NOMO-1 treated with DMSO at 0.1 percent for 48 hours (cell line): ENCODE measurements at regions not wholly inside any gene's neighbourhood (a gene's known extent, or its start where the extent isn't known, plus 50 kb on each side); places are given as distances from the start of the nearest gene placed in this dataset.
"Not testable (repeated sequence)": the region's sequence is repeated elsewhere in the genome, so short reads cannot be mapped to it uniquely, and the experiment has no call there.

Experiments
- DNase-seq: peaks from one replicate; lab custom pipeline; 2025; ENCODE audit not compliant: unreplicated experiment; lab: John Stamatoyannopoulos, UW

DNA sequence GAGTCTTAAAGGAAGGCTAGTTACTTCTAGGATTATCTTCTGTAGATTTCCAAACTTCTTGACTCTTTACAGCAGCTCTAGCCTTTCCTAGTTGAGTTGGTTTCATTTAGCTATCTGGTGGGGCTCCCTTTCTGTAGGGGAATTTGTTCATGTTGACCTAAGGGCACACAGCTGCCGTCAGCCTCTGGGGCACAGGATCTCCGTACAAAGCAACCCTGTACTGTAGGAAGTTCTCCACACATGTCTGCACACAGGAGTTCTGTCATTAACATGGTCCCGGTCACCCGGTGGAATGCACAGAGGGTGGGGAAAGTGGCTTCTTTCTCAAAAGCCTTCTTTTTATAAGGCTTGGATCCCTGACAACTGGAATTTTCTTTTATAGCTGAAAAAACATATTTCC is 88.7 kb upstream of the TNIK start:
- no peak for DNase-seq

DNA sequence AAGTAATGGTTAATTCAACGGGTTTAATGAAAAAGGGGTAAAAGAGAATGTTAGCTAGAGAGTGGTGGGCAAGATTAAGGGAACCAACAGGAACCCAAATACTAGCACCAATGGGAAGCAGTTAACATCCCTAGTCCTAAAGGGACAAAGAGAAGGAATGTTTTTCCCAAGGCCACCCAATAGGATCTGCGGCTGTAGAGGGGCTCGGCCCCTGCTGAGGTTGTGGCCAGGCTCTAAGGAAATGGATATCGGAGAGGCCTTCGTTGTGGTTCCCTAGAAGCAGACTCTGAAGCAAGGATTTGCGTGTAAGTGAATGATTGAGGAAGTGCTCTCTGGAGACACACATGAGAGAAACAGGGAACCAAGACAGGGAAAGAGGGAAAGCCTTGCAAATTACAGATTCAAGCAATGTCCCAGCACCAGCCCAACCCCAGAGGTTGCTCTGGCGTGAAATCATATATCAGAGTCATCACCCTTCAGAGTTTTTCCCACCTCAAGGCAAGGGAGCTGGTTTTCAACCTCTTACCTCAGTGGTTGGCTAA is 83.6 kb upstream of the TNIK start:
- peak; percentile 14 for DNase-seq

DNA sequence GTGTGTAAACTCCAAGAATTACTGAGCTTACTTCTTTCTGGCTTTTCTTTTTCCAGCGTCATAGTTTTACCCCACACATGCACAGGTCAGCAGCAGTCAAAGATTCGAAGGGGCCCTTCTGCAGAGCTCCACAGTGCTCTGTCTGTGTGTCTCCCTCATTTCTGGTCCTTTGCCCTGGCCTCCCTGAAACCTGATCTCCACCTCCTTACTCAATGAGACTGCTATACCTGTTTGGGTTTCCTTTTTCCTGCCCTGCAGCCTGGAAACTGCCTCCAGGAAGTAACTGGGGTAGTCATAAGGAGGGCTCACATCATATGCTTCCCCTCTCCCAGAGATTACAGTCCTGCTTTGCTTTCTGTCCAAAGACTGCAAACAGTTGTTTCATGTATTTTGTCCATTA is 82.8 kb upstream of the TNIK start:
- DNase-seq, result no peak

DNA sequence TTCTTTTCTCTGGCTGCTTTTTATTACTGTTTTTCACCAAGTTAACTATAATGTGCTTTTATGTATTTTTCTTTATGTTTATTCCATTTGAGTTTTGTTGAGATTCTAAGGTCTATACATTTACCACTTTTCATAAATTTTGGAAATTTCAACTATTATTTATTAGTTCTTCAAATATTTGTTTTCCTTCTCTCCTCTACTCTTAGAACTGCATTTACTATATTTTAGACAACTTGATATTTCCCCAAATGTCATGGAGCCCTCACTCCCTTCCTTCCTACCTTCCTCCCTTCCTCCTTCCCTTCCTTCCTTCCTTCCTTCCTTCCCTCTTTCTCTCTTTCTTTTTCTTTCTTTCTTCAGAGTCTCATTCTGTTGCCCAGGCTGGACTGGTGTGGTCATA is 81.4 kb upstream of the TNIK start:
- no peak for DNase-seq

DNA sequence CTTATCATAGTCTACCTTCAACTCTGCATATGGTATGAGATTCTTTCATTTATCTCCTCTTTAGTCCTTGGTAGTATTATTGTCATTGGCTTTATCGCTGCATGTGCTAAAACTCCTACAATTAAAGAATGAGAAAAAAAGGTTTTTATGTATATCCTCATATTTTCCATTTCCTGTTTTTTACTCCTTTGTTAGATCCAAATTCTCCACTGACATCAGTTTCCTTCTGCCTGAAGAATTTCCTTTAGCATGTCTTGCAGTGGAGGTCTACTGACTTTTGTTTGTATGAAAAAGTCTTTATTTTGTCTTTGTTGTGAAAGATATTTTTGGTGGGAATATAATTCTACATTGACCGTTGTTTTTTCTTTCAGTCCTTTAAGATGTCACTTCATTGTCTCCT is 81.0 kb upstream of the TNIK start:
- DNase-seq, result no peak

DNA sequence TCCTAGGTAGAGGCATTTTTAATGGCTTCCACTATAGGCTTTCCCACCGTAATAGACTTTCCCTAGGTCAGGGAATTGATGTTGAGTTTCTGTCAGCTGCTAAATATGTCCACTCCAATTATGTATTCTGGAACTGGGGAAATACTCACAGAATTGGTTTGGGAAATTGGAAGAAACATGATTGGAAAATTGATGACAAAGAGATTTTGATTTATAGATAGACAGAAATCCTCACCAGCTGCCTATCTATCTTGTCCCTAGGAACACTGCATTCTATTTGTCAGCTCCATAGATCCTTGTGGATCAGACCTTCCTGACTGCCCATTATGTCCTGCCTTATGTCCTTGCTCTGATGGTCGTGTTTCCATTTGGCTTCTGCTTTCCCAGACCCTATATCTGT is 75.6 kb upstream of the TNIK start:
- no peak for DNase-seq

DNA sequence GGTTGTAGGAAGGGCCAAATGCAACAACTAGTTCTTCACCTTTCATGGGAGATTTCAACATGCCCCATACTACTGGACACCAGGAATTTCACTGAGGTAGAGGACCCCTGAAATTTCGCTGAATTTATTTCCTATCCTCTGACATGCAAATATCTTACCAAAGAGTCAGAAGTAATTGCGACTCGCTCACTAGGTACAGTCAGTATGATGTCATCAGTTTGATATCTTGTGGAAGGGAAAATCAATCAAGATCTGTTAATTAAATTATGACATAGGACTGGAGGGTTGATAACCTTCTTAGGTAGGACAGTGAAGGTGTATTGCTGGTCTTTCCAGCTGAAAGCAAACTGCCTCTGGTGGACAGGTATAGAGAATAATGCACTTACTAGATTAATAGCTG is 74.9 kb upstream of the TNIK start:
- no peak for DNase-seq

DNA sequence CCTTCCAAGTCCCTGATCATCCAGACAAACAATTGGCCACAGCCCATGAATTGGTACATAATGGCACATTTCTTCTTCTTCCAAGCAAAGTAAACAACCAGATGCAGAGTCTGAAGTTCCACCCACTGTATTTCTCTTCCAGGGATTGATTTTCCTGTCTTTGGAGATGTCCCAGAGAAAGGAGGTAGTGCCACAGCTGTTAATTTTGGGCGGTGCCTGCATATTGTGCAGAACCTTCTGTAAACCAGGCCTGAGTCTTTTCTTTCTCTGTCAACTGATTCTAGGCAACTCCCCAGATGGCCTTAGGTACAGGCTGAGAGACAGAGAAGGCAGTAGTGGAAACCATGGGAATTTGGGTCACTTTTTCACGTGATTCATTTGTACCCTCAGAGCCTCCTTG is 73.5 kb upstream of the TNIK start:
- no peak for DNase-seq

DNA sequence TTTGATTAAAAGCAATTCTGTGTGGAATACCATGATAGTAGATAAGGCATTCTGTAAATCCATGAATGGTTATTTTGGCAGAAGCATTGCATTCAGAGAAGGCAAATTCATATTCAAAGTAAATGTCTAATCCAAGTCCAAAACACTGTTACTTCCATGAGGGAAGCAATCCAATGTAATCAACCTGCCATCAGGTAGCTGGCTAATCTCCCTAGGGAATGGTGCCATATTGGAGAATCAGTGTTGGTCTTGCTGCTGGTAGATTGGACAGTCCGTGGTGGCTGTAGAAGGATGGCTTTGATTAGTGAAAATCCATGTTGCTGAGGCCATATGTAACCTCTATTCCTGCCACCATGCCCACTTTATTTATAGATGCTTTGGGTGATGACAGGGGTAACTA is 72.1 kb upstream of the TNIK start:
- DNase-seq, result no peak

DNA sequence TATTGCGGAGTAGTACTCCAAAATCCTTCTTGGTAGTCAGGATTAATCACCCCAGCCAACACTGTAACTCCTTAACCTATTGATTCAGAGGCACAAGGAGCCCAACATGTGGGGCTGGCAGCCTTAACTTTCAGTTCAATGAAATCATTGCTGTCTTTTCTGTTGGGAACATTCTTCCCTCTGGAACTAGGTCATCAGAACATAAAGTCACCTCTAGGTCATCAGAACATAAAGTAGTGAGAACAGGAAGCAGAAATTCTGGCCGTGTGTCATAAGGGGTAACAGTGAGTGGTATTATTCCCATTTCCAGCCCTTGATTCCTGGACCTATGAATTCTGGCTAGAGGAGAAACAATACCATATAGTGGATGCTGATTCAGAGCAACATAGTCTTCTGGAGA is 71.5 kb upstream of the TNIK start:
- no peak for DNase-seq

DNA sequence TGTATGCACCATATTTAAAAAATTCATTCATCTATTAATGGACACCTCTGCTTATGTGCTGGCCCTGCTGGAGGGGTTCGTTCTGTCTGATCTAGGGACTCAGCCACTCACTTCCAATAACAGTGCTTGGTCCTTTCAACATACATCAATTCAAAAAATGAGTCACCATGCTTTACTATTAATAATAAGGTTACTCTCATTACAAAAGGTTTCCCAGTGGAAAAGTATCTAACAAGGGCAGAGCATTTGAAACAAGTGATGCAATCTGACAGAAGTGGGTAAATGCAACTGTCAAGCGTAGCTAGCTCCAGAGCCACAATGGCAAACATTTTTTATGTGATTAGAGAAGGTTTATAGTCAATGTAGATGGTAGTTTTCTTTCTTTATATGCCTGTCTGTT is 67.9 kb upstream of the TNIK start:
- no peak for DNase-seq

DNA sequence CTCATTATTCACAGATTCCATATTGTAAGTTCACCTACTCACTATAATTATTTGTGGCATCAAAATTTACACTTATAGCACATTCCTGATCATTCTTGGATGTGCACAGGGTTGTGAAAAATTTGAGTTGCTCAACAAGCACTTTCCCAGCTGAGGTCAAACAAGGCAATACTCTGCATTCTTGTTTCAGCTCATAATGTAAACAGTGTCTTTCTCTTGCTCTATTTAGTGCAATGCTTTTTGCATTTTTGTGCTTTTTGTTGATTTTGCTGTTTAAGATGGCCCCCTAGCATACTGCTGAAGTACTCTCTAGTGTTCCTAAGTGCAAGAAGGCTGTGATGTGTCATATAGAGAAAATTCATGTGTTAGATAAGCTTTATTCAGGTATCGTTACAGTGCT is 66.7 kb upstream of the TNIK start:
- no peak for DNase-seq

DNA sequence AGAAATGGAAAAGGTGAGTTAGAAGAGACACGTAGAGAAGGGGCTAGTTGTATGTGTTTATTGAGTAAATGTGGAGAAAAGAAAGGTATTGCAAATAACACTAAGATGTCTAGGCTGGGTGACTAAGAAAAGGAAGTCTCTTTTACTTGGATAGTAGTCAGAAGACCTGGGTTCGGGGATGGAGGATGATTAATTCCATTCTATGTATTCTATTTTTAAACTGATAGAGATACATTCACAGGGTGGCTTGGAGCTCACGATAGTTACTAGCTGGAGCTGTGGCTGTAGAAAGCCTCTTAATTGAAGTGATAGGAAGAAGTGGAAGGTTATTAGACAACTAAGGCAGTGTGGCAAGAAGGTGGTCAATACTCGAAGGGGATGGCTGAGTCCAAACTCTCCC is 65.9 kb upstream of the TNIK start:
- DNase-seq, result no peak

DNA sequence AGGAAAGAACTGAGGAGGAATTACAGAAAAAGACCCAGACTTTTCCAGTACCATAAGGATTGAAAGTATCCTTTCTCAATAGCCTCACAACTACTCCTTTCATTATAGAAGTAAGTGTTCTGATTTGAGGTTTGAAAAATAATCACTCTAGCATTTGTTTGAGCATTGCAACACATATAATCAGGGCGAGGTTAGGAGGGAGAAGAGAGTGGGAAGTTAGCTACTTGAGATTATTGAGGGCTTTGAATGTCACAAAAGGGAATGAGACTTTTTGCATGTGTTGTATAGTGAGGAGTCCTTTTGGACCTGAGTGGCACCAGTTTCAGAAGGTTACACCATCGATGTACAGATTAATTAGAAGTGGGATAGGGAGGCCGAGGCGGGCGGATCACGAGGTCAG is 65.2 kb upstream of the TNIK start:
- DNase-seq, result no peak

DNA sequence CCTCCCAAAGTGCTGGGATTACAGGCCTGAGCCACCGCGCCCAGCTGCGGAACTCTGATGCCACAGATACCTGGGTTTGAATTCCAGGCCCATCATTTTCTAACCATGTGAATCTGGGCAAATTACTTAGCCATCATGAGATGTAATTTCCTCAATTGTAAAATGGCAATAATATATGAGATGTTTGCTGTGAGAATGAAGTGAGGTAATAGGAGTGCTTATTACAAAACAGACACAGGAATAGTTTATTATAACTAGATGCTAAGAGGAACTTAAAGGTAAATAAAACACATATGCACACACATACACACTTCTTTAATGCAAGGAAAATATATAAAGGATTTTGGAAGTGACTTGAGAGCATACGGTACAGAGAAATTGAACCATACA is 64.7 kb upstream of the TNIK start:
- no peak for DNase-seq

DNA sequence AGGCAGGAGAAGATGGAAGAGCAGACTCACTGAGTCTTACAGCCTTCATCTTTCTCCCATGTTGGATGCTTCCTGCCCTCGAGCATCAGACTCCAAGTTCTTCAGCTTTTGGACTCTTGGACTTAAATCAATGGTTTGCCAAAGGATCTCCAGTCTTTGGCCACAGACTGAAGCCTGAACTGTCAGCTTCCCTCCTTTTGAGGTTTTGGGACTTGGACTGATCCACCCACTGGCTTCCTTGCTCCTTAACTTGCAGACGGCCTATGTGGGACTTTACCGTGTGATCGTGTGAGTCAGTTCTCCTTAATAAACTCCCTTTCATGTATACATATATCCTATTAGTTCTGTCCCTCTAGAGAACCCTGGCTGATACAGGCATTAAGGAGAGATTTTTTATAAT is 62.4 kb upstream of the TNIK start:
- no peak for DNase-seq

DNA sequence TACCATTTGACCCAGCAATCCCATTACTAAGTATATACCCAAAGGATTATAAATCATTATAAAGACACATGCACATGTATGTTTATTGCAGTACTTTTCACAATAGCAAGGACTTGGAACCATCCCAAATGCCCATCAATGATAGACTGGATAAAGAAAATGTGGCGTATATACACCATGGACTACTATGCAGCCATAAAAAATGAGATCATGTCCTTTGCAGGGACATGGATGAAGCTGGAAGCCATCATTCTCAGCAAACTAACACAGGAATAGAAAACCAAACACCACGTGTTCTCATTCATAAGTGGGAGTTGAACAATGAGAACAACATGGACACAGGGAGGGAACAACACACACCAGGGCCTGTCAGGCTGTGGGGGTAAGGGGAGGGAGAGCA is 59.2 kb upstream of the TNIK start:
- not testable (repeated sequence) for DNase-seq

DNA sequence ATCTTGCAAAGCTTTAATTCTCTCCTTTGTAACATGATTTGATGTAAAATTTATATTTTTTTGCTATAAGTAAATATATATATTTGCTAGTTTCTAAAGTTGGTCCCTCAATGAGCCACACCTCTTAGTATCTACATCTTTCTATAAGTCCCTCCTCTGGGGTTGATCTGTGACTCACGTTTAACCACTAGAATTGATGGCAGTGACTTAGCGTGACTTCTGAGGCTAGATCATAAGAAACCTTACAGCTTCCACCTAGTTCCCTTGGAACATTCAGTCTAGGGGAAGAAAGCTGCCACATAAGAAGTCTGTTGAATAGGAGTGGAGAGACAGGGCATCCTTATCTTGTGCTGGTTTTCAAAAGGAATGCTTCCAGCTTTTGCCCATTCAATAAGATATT is 56.6 kb upstream of the TNIK start:
- no peak for DNase-seq

DNA sequence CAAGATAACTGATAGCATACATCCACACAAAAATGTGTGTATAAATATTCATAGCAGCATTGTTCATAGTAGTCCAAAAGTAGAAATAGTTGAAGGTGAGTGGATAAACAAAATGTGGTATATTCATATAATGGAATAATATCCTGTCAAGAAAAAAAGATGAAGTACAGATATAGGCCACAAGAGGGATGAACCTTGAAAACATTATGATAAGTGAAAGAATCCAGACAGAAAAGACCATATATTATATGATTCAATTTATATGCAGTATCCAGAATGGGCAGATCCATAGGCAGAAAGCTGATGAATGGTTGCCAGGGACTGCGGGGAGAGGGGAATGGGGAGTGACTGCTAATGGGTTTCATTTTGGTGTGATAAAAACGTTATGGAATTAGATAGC is 54.3 kb upstream of the TNIK start:
- no peak for DNase-seq

DNA sequence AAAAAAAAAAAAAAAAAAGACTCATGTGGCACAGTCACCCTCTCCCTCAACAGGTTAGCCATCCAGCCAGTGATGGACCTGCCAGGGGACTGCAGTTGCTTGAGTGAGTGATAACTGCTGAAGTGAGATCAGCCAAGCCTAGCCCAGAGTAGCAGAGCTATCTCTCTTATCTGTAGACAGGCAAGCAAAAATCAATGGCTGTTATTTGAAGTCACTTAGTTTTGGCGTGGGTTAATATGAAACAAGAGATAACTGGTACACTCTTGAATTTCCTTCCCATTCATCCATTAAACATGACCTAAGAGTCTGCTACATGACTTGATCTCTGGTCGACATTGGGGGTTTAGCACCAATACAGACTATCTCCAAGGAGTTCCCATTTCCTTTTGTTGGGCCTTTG is 51.2 kb upstream of the TNIK start:
- DNase-seq, result no peak
